ENCODE measurements at regions not wholly inside any gene's neighbourhood (a gene's known extent, or its start where the extent isn't known, plus 50 kb on each side); places are given as distances from the start of the nearest gene placed in this dataset.
"Not testable (repeated sequence)": the region's sequence is repeated elsewhere in the genome, so short reads cannot be mapped to it uniquely, and the experiment has no call there.

DNA sequence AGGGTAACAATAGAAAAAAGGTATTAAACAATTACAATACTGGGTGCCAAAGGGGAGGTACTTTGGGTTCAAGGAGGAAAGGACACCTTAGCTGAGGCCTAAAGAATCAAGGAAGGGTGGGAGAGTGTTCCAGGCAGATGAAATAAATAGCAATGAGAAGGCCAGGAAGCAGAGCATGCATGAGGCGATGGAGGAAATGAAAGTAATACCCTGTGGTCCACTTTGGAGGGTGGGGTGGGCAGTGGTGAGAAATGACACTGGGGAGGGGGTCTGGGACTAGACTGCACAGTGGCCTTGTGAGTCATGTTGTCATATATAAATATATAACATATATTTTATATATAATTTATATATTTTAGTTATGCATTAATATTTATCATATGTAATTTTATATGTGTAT, 55.9 kb downstream of the BHLHE40 start:
- DNase-seq (ENCODE audit: low read depth in 2 of 2), result no peak

- DNase-seq (ENCODE audit: low read depth in 2 of 2), result no peak
Measured at GRCh38 chr3:5035692-5036391, 56.6 kb downstream of the BHLHE40 start.

- DNase-seq (ENCODE audit: low read depth in 2 of 2), result no peak
Measured at GRCh38 chr3:5036392-5036766, 57.1 kb downstream of the BHLHE40 start.

- no peak for DNase-seq (ENCODE audit: low read depth in 2 of 2)
Measured at GRCh38 chr3:5036858-5037257, 57.6 kb downstream of the BHLHE40 start.

- no peak for DNase-seq (ENCODE audit: low read depth in 2 of 2)
Measured at GRCh38 chr3:5039585-5039984, 60.3 kb downstream of the BHLHE40 start.

GRCh38 chr3:5041315-5041714, 62.1 kb downstream of the BHLHE40 start:
- DNase-seq (ENCODE audit: low read depth in 2 of 2), result no peak

DNA sequence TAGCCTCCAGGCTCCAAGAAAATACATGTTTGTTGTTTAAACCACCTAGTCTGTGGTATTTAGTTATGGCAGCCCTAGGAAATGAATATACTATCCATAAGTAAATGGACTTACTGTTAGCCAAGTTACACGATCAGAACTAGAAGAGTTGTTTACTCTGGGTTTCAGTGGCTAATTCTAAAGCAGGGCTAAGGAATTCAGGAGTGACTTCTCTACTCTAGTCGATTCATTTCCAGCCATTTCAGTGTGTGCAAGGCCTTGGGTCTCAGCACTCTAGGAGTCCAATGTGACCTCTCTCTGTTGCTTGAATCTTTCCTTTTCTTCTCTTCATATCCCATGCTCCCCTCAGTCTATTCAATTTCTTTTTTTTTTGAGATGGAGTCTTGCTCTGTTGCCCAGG, 66.7 kb downstream of the BHLHE40 start:
- no peak for DNase-seq (ENCODE audit: low read depth in 2 of 2)

- DNase-seq (ENCODE audit: low read depth in 2 of 2), result no peak
Measured at GRCh38 chr3:5047764-5048419, 68.7 kb downstream of the BHLHE40 start.

- no peak for DNase-seq (ENCODE audit: low read depth in 2 of 2)
Measured at GRCh38 chr3:5051772-5052171, 70.3 kb upstream of the ARL8B start.

DNA sequence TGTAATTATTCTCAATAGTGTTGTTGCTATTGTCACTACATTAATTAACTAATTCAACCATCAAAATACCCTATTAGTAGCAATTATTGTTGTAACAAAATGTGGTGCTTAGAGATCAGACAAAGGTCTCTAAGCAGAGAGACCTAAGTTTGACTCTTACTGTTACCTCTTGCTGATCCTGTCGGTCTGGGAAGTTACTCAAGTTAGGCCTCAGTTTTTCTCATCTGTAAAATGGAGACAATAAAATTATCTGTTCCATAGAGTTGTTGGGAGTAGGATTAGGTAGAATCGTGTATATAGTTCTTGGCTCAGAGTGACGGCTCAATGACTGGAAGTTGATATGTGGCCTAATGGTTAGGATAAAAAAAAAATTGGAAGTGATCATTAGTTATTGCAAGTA, 69.8 kb upstream of the ARL8B start:
- DNase-seq (ENCODE audit: low read depth in 2 of 2), result no peak

- no peak for DNase-seq (ENCODE audit: low read depth in 2 of 2)
Measured at GRCh38 chr3:5053021-5053831, 68.9 kb upstream of the ARL8B start.

DNA sequence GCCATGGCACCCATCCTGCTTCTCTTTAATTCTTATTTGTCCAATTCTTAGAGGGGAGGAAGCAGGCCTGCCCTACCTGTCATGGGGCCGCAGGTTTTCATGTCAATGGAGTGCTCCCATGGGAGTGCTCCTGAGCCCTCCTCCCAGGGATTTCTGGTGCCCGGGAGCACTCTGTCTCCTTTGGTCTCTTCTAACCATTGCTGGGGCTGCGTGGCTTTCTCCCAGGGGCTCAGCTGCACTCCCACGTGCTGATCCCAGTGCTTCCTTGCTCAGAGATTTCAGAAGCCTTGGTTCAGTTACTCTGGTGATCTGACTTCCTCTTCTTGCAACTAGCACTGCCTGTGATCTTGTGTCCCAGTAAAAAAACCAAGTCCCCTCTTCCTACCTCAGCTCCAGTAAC, 68.0 kb upstream of the ARL8B start:
- no peak for DNase-seq (ENCODE audit: low read depth in 2 of 2)

- DNase-seq (ENCODE audit: low read depth in 2 of 2), result not testable (repeated sequence)
Measured at GRCh38 chr3:5054579-5054978, 67.5 kb upstream of the ARL8B start.

GRCh38 chr3:5055357-5056110, 66.6 kb upstream of the ARL8B start:
- no peak for DNase-seq (ENCODE audit: low read depth in 2 of 2)

DNA sequence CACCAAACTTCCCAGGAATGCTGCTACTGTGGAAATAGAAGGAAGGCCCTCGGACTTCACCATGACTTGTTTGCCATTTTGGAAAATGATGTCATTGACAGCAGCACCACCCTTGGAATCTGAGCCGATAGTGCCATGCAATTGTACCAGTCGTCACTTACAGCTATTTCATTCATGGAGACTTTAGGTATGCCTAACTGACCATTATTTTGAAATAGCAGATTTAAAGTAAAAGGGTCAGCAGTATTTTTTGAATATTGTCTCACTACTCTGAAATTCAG, 66.0 kb upstream of the ARL8B start:
- no peak for DNase-seq (ENCODE audit: low read depth in 2 of 2)

GRCh38 chr3:5057272-5057671, 64.8 kb upstream of the ARL8B start:
- no peak for DNase-seq (ENCODE audit: low read depth in 2 of 2)

DNA sequence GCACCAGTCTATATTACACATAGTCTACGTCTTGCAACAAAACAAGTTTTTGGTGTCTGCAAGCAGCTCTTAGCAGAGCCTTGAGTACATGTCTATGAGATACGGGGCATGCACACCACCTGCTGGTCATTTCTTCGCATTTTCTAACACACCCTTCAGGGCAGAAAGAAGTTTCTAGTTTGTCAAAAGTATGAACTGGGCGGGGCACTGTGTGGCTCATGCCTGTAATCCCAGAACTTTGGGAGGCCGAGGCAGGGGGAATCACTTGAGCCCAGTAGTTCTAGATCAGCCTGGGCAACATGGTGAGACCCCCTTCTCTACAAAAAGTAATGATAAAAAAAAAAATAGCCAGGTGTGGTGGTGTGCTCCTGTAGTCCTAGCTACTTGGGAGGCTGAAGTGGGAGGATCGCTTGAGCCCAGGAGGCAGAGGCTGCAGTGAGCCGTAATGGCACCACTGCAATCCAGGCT, 64.2 kb upstream of the ARL8B start:
- DNase-seq (ENCODE audit: low read depth in 2 of 2), result peak; percentile 54 to 63

GRCh38 chr3:5058471-5058951, 63.6 kb upstream of the ARL8B start:
- DNase-seq (ENCODE audit: low read depth in 2 of 2), result no peak

GRCh38 chr3:5059782-5060181, 62.3 kb upstream of the ARL8B start:
- DNase-seq (ENCODE audit: low read depth in 2 of 2), result no peak

DNA sequence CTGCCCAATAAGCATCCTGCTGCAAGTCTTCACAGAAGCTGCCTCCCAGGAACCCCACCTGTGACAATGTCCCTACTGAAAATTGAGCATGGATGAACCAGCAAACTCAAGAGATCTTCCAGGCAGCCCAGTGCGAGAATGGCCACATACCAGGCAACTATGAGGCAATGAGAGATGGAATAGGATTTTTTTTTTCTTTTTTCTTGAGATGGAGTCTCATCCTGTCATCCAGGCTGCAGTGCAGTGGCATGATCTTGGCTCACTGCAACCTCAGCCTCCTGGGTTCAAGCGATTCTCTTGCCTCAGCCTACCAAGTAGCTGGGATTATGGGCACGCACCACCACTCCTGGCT, 60.9 kb upstream of the ARL8B start:
- DNase-seq (ENCODE audit: low read depth in 2 of 2), result no peak

DNA sequence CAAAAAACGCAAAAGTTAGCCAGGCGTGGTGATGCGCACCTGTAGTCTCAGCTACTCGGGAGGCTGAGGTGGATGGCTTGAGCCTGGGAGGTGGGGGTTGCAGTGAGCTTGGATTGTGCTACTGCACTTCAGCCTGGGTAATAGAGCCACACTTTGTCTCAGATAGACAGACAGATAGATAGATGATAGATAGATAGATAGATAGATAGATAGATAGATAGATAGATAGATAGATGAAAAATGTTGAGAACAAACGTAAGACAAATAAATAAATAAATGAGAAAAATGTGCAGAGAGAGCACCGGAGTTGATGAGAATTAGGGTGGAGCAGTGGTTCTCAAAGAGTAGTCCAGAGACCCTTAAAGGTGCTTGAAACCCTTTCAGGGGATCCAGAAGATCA, 58.4 kb upstream of the ARL8B start:
- no peak for DNase-seq (ENCODE audit: low read depth in 2 of 2)

DNA sequence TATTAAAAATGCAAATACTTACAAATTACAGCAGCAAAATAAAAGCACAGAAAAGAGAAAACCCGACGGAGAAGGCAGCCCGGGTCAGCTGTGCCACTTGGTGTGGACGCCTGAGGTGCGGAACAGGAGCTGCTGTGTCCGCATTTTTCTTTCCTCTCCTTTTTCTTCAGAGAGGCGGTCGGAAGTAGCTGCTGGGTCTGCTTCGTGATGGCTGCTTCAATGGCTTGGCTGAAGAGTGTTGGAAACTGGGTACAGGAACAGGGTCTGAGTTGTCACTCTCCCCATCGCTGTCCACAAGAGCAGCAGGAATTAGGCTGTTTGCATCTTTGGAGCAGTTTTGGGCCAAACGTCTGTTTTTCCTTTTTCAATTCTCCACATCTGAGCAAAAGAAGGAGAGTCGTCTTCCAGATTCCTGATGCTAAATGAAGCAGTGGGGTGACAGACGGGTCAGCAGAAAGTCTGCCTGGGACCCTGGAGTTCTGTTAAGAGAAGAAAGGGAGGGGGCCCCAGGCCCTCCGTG, 53.5 kb upstream of the ARL8B start:
- DNase-seq (ENCODE audit: low read depth in 2 of 2), result no peak
